Umbilical cord (tissue), 1 donor: ENCODE measurements at regions not wholly inside any gene's neighbourhood (a gene's known extent, or its start where the extent isn't known, plus 50 kb on each side); places are given as distances from the start of the nearest gene placed in this dataset.
"Not testable (repeated sequence)": the region's sequence is repeated elsewhere in the genome, so short reads cannot be mapped to it uniquely, and the experiment has no call there.

Experiments used
- DNase-seq: peaks from one replicate; pipeline ENCODE4 v3.0.0-alpha.2; 2015; ENCODE audit warnings: low spot score

GRCh38 chr4:32672359-32672758 is 1952.2 kb downstream of the PCDH7 start:
- no peak for DNase-seq

- DNase-seq: no peak
Observed at GRCh38 chr4:32680946-32681345, 1960.8 kb downstream of the PCDH7 start.

- no peak for DNase-seq
Observed at GRCh38 chr4:32684160-32684559, 1964.0 kb downstream of the PCDH7 start.

- DNase-seq: no peak
Observed at GRCh38 chr4:32686123-32686522, 1966.0 kb downstream of the PCDH7 start.

- DNase-seq: no peak
Observed at GRCh38 chr4:32689518-32689917, 1969.3 kb downstream of the PCDH7 start.

- no peak for DNase-seq
Observed at GRCh38 chr4:32697281-32697814, 1977.2 kb downstream of the PCDH7 start.

- DNase-seq: no peak
Observed at GRCh38 chr4:32700838-32701237, 1980.7 kb downstream of the PCDH7 start.

- no peak for DNase-seq
Observed at GRCh38 chr4:32706893-32707292, 1986.7 kb downstream of the PCDH7 start.

GRCh38 chr4:32716090-32716620 is 1996.0 kb downstream of the PCDH7 start:
- not testable (repeated sequence) for DNase-seq

GRCh38 chr4:32735856-32736590 is 2015.9 kb downstream of the PCDH7 start:
- DNase-seq: no peak

GRCh38 chr4:32744211-32744610 is 2024.0 kb downstream of the PCDH7 start:
- no peak for DNase-seq

- no peak for DNase-seq
Observed at GRCh38 chr4:32745351-32745750, 2025.2 kb downstream of the PCDH7 start.

GRCh38 chr4:32748061-32748460 is 2027.9 kb downstream of the PCDH7 start:
- no peak for DNase-seq

GRCh38 chr4:32748498-32748897 is 2028.3 kb downstream of the PCDH7 start:
- DNase-seq: no peak

GRCh38 chr4:32752962-32753361 is 2032.8 kb downstream of the PCDH7 start:
- DNase-seq: no peak

- DNase-seq: no peak
Observed at GRCh38 chr4:32768664-32769389, 2048.7 kb downstream of the PCDH7 start.

- DNase-seq: no peak
Observed at GRCh38 chr4:32771491-32771890, 2051.3 kb downstream of the PCDH7 start.

GRCh38 chr4:32775049-32775448 is 2054.9 kb downstream of the PCDH7 start:
- DNase-seq: peak; percentile 7

GRCh38 chr4:32776435-32777203 is 2056.4 kb downstream of the PCDH7 start:
- no peak for DNase-seq

- DNase-seq: no peak
Observed at GRCh38 chr4:32778025-32778424, 2057.9 kb downstream of the PCDH7 start.

GRCh38 chr4:32778938-32779337 is 2058.8 kb downstream of the PCDH7 start:
- no peak for DNase-seq
